Left colon (tissue), 2 donors: ENCODE measurements at regions not wholly inside any gene's neighbourhood (a gene's known extent, or its start where the extent isn't known, plus 50 kb on each side); places are given as distances from the start of the nearest gene placed in this dataset.

Experiments
- ATAC-seq: fragments of 200-7000 bp; cut with Tn5 transposase; one replicate; pipeline ENCODE4 v1.9.1; 2020; ENCODE audit warnings: mild to moderate bottlenecking, moderate library complexity
- DNase-seq, 2 donors: peaks; one replicate each; pipeline ENCODE4 v3.0.0-alpha.2; 2020
- intact Hi-C, 2 donors: fragments of 100-400 bp; cut with DNase I in 1 of 2; cut with micrococcal nuclease in 1 of 2; formaldehyde crosslinking; loops; one replicate each; pipeline versions ENCODE4 v1.11.2 to v1.14.0; 2022; cut with DNase I, micrococcal nuclease
- donor health status: DM: no; HTN: no; CAD: no.
- donor health status: DM: yes; HTN: yes; CAD: no.

- no peak for ATAC-seq
- intact Hi-C loops = no loop called here
- DNase-seq = no peak
These were observed 551.4 kb downstream of the BUD13 start for GRCh38 chr11:116221351-116221750.

- intact Hi-C loops = no loop called here
- DNase-seq = peak in 1 of 2 donors; percentile 16
- peak; percentile 32 for ATAC-seq
These were observed 553.6 kb downstream of the BUD13 start for GRCh38 chr11:116219171-116219635.

GRCh38 chr11:116217441-116217840 lies 555.3 kb downstream of the BUD13 start:
- intact Hi-C loops = no loop called here
- ATAC-seq (no peak), DNase-seq (no peak)

GRCh38 chr11:116217006-116217405 lies 555.8 kb downstream of the BUD13 start:
- intact Hi-C loops = no loop called here
- ATAC-seq (peak; percentile 48), DNase-seq (peak in 1 of 2 donors; percentile 34)

GRCh38 chr11:116215471-116216113 lies 557.2 kb downstream of the BUD13 start:
- DNase-seq (no peak), ATAC-seq (no peak)
- intact Hi-C loops = no loop called here

GRCh38 chr11:116211147-116211546 lies 561.6 kb downstream of the BUD13 start:
- ATAC-seq (peak; percentile 80), DNase-seq (no peak)
- intact Hi-C loops = no loop called here

- intact Hi-C loops = no loop called here
- ATAC-seq (no peak), DNase-seq (no peak)
These were observed 562.1 kb downstream of the BUD13 start for GRCh38 chr11:116210663-116211062.

GRCh38 chr11:116209255-116209654 lies 563.5 kb downstream of the BUD13 start:
- DNase-seq (no peak), ATAC-seq (no peak)
- intact Hi-C loops = no loop called here

- intact Hi-C loops = no loop called here
- no peak for ATAC-seq
- DNase-seq = no peak
These were observed 565.2 kb downstream of the BUD13 start for GRCh38 chr11:116207421-116208141.

GRCh38 chr11:116207019-116207418 lies 565.8 kb downstream of the BUD13 start:
- ATAC-seq (no peak), DNase-seq (no peak)
- intact Hi-C loops = no loop called here

GRCh38 chr11:116202922-116203321 lies 569.9 kb downstream of the BUD13 start:
- DNase-seq = no peak
- intact Hi-C loops = no loop called here
- no peak for ATAC-seq

- no peak for ATAC-seq
- no peak for DNase-seq
- intact Hi-C loops = no loop called here
These were observed 572.2 kb downstream of the BUD13 start for GRCh38 chr11:116200564-116200963.

GRCh38 chr11:116199182-116199581 lies 573.6 kb downstream of the BUD13 start:
- ATAC-seq = no peak

GRCh38 chr11:116194156-116194904 lies 578.5 kb downstream of the BUD13 start:
- ATAC-seq = no peak
- intact Hi-C loops = no loop called here

More at GRCh38 chr11:116199182-116199581, 573.6 kb downstream of the BUD13 start:
- DNase-seq = no peak
- intact Hi-C loops = no loop called here

GRCh38 chr11:116193321-116194131 lies 579.3 kb downstream of the BUD13 start:
- peak; percentile 77 for ATAC-seq
- intact Hi-C loops = no loop called here
- peak; percentile 44 to 57 for DNase-seq

More at GRCh38 chr11:116194156-116194904, 578.5 kb downstream of the BUD13 start:
- DNase-seq = no peak

GRCh38 chr11:116192509-116193210 lies 580.1 kb downstream of the BUD13 start:
- DNase-seq (no peak), ATAC-seq (no peak)
- intact Hi-C loops = no loop called here

- DNase-seq (no peak), ATAC-seq (no peak)
- intact Hi-C loops = no loop called here
These were observed 581.9 kb downstream of the BUD13 start for GRCh38 chr11:116190861-116191260.

- intact Hi-C loops = no loop called here
- no peak for DNase-seq
- ATAC-seq = no peak
These were observed 583.2 kb downstream of the BUD13 start for GRCh38 chr11:116189408-116190170.
